BLaER1 treated with 17β-estradiol and CSF1 and Interleukin-3, amounts not matched to agents 10 nM and 100 nM (cell line): ENCODE measurements at regions not wholly inside any gene's neighbourhood (a gene's known extent, or its start where the extent isn't known, plus 50 kb on each side); places are given as distances from the start of the nearest gene placed in this dataset.
"Not testable (repeated sequence)": the region's sequence is repeated elsewhere in the genome, so short reads cannot be mapped to it uniquely, and the experiment has no call there.

Experiments
- H3K27ac ChIP-seq, 11 experiments: shearing (Covaris generic); formaldehyde crosslinking; 2 replicates each; pipeline ENCODE4 v1.8.1; 2022
- H3K27me3 ChIP-seq, 11 experiments: shearing (Covaris generic); formaldehyde crosslinking; 2 replicates each; pipeline ENCODE4 v1.8.1; 2022
- H3K36me3 ChIP-seq, 11 experiments: shearing (Covaris generic); formaldehyde crosslinking; 2 replicates each; pipeline ENCODE4 v1.8.1; 2022
- H3K4me1 ChIP-seq, 10 experiments: shearing (Covaris generic); formaldehyde crosslinking; 2 replicates each; pipeline ENCODE4 v1.8.1; 2022
- H3K4me2 ChIP-seq, 11 experiments: shearing (Covaris generic); formaldehyde crosslinking; 2 replicates each; pipeline ENCODE4 v1.8.1; 2022
- H3K4me3 ChIP-seq, 10 experiments: shearing (Covaris generic); formaldehyde crosslinking; 2 replicates each; pipeline ENCODE4 v1.8.1; 2022
- H3K9ac ChIP-seq, 11 experiments: shearing (Covaris generic); formaldehyde crosslinking; 2 replicates each; pipeline ENCODE4 v1.8.1; 2022
- H3K9me3 ChIP-seq, 11 experiments: shearing (Covaris generic); formaldehyde crosslinking; replicated peaks in 1 of 11; 2 replicates each; pipeline ENCODE4 v1.8.1; 2022
- H4K20me1 ChIP-seq, 11 experiments: shearing (Covaris generic); formaldehyde crosslinking; 2 replicates each; pipeline ENCODE4 v1.8.1; 2022

GRCh38 chr1:146298575-146298897 lies 69.7 kb upstream of the NOTCH2NLA start:
- not testable (repeated sequence) for H3K4me3 ChIP-seq, H3K9me3 ChIP-seq, H3K36me3 ChIP-seq, H3K4me2 ChIP-seq, H4K20me1 ChIP-seq, H3K27ac ChIP-seq, H3K9ac ChIP-seq, H3K27me3 ChIP-seq, H3K4me1 ChIP-seq

GRCh38 chr1:146297781-146298574 lies 69.2 kb upstream of the NOTCH2NLA start:
- not testable (repeated sequence) for H3K4me2 ChIP-seq, H3K4me1 ChIP-seq, H3K36me3 ChIP-seq, H4K20me1 ChIP-seq, H3K9me3 ChIP-seq, H3K4me3 ChIP-seq, H3K9ac ChIP-seq, H3K27ac ChIP-seq, H3K27me3 ChIP-seq

GRCh38 chr1:146292940-146293936 lies 64.4 kb upstream of the NOTCH2NLA start:
- H3K36me3 ChIP-seq, H3K4me3 ChIP-seq, H3K9me3 ChIP-seq, H3K4me1 ChIP-seq, H3K9ac ChIP-seq, H3K27ac ChIP-seq, H4K20me1 ChIP-seq, H3K27me3 ChIP-seq, H3K4me2 ChIP-seq: not testable (repeated sequence)

GRCh38 chr1:146292424-146292823 lies 63.6 kb upstream of the NOTCH2NLA start:
- not testable (repeated sequence) for H3K9ac ChIP-seq, H3K4me1 ChIP-seq, H3K4me3 ChIP-seq, H4K20me1 ChIP-seq, H3K36me3 ChIP-seq, H3K27me3 ChIP-seq, H3K27ac ChIP-seq, H3K9me3 ChIP-seq, H3K4me2 ChIP-seq

GRCh38 chr1:146287881-146288280 lies 59.1 kb upstream of the NOTCH2NLA start:
- not testable (repeated sequence) for H3K36me3 ChIP-seq, H3K4me3 ChIP-seq, H3K27me3 ChIP-seq, H3K9me3 ChIP-seq, H3K4me2 ChIP-seq, H3K9ac ChIP-seq, H4K20me1 ChIP-seq, H3K4me1 ChIP-seq, H3K27ac ChIP-seq

GRCh38 chr1:146284760-146285159 lies 55.9 kb upstream of the NOTCH2NLA start:
- H3K4me2 ChIP-seq, H3K27ac ChIP-seq, H3K4me3 ChIP-seq, H4K20me1 ChIP-seq, H3K4me1 ChIP-seq, H3K9ac ChIP-seq, H3K36me3 ChIP-seq, H3K9me3 ChIP-seq, H3K27me3 ChIP-seq: not testable (repeated sequence)

- not testable (repeated sequence) for H3K4me2 ChIP-seq, H3K9ac ChIP-seq, H3K27ac ChIP-seq, H3K4me3 ChIP-seq, H3K27me3 ChIP-seq, H4K20me1 ChIP-seq, H3K36me3 ChIP-seq, H3K4me1 ChIP-seq, H3K9me3 ChIP-seq
Observed at GRCh38 chr1:146283527-146283880, 54.7 kb upstream of the NOTCH2NLA start.

- H4K20me1 ChIP-seq, H3K4me2 ChIP-seq, H3K4me3 ChIP-seq, H3K27ac ChIP-seq, H3K9ac ChIP-seq, H3K9me3 ChIP-seq, H3K4me1 ChIP-seq, H3K36me3 ChIP-seq, H3K27me3 ChIP-seq: not testable (repeated sequence)
Observed at GRCh38 chr1:146282807-146283526, 54.1 kb upstream of the NOTCH2NLA start.

GRCh38 chr1:146281522-146281921 lies 52.7 kb upstream of the NOTCH2NLA start:
- H3K4me2 ChIP-seq, H3K4me3 ChIP-seq, H3K9ac ChIP-seq, H3K36me3 ChIP-seq, H3K27me3 ChIP-seq, H3K27ac ChIP-seq, H4K20me1 ChIP-seq, H3K4me1 ChIP-seq, H3K9me3 ChIP-seq: not testable (repeated sequence)

- not testable (repeated sequence) for H3K27ac ChIP-seq, H3K4me1 ChIP-seq, H3K4me3 ChIP-seq, H3K9ac ChIP-seq, H3K27me3 ChIP-seq, H3K36me3 ChIP-seq, H4K20me1 ChIP-seq, H3K9me3 ChIP-seq, H3K4me2 ChIP-seq
Observed at GRCh38 chr1:146278758-146279157, 49.9 kb upstream of the NOTCH2NLA start.
